ENCODE measurements at regions not wholly inside any gene's neighbourhood (a gene's known extent, or its start where the extent isn't known, plus 50 kb on each side); places are given as distances from the start of the nearest gene placed in this dataset.
"Not testable (repeated sequence)": the region's sequence is repeated elsewhere in the genome, so short reads cannot be mapped to it uniquely, and the experiment has no call there.

GRCh38 chr20:11165789-11166188 lies 492.0 kb upstream of the JAG1 start:
- no peaks in the 10 kb centered on the region for H3K27me3 Mint-ChIP-seq
- peaks cover 3% of the 10 kb centered on the region for H3K9me3 Mint-ChIP-seq
- H3K27ac Mint-ChIP-seq = no peak overlapping the region
- H3K36me3 Mint-ChIP-seq (ENCODE audit: low read depth) = no peaks in the 10 kb centered on the region
- intact Hi-C loops (cut with micrococcal nuclease) = no loop called here
- no peak overlapping the region for H3K4me3 Mint-ChIP-seq
- no peaks in the 10 kb centered on the region for H3K4me1 Mint-ChIP-seq
- no peak for DNase-seq

GRCh38 chr20:11166712-11167111 lies 492.9 kb upstream of the JAG1 start:
- Mint-ChIP-seq H3K9me3 (peaks cover 3% of the 10 kb centered on the region), H3K4me3 (no peak overlapping the region), H3K36me3 (ENCODE audit: low read depth) (no peaks in the 10 kb centered on the region), H3K4me1 (no peaks in the 10 kb centered on the region), H3K27me3 (no peaks in the 10 kb centered on the region), H3K27ac (no peak overlapping the region)
- intact Hi-C loops (cut with micrococcal nuclease) = no loop called here
- no peak for DNase-seq

- no peak for DNase-seq
- H3K9me3 Mint-ChIP-seq = peaks cover 3% of the 10 kb centered on the region
- intact Hi-C loops (cut with micrococcal nuclease) = no loop called here
Measured at GRCh38 chr20:11168026-11168425, 494.2 kb upstream of the JAG1 start.

GRCh38 chr20:11170025-11170424 lies 496.2 kb upstream of the JAG1 start:
- H3K4me3 Mint-ChIP-seq = no peak overlapping the region
- DNase-seq = no peak
- H3K36me3 Mint-ChIP-seq (ENCODE audit: low read depth) = no peaks in the 10 kb centered on the region
- H3K27me3 Mint-ChIP-seq = no peaks in the 10 kb centered on the region
- no peaks in the 10 kb centered on the region for H3K4me1 Mint-ChIP-seq
- no peak overlapping the region for H3K27ac Mint-ChIP-seq
- no peaks in the 10 kb centered on the region for H3K9me3 Mint-ChIP-seq
- intact Hi-C loops (cut with micrococcal nuclease) = no loop called here

More at GRCh38 chr20:11168026-11168425, 494.2 kb upstream of the JAG1 start:
- H3K27me3 Mint-ChIP-seq = no peaks in the 10 kb centered on the region
- no peaks in the 10 kb centered on the region for H3K36me3 Mint-ChIP-seq (ENCODE audit: low read depth)
- no peak overlapping the region for H3K27ac Mint-ChIP-seq
- no peak overlapping the region for H3K4me3 Mint-ChIP-seq
- no peaks in the 10 kb centered on the region for H3K4me1 Mint-ChIP-seq

GRCh38 chr20:11170565-11170964 lies 496.8 kb upstream of the JAG1 start:
- H3K36me3 Mint-ChIP-seq (ENCODE audit: low read depth) = no peaks in the 10 kb centered on the region
- no peak overlapping the region for H3K4me3 Mint-ChIP-seq
- no peak overlapping the region for H3K27ac Mint-ChIP-seq
- no peak for DNase-seq
- H3K9me3 Mint-ChIP-seq = no peaks in the 10 kb centered on the region
- intact Hi-C loops (cut with micrococcal nuclease) = no loop called here
- no peaks in the 10 kb centered on the region for H3K27me3 Mint-ChIP-seq
- H3K4me1 Mint-ChIP-seq = no peaks in the 10 kb centered on the region

GRCh38 chr20:11172881-11173280 lies 499.1 kb upstream of the JAG1 start:
- Mint-ChIP-seq H3K27ac (no peak overlapping the region), H3K27me3 (no peaks in the 10 kb centered on the region), H3K4me1 (no peaks in the 10 kb centered on the region), H3K4me3 (no peak overlapping the region), H3K9me3 (no peaks in the 10 kb centered on the region), H3K36me3 (ENCODE audit: low read depth) (no peaks in the 10 kb centered on the region)
- intact Hi-C loops (cut with micrococcal nuclease) = no loop called here
- no peak for DNase-seq

- Mint-ChIP-seq H3K27ac (no peak overlapping the region), H3K36me3 (ENCODE audit: low read depth) (no peaks in the 10 kb centered on the region), H3K4me3 (no peak overlapping the region), H3K4me1 (no peaks in the 10 kb centered on the region), H3K27me3 (no peaks in the 10 kb centered on the region), H3K9me3 (no peaks in the 10 kb centered on the region)
- DNase-seq = no peak
- intact Hi-C loops (cut with micrococcal nuclease) = no loop called here
Measured at GRCh38 chr20:11173916-11174315, 500.1 kb upstream of the JAG1 start.

GRCh38 chr20:11174861-11175260 lies 501.1 kb upstream of the JAG1 start:
- H3K9me3 Mint-ChIP-seq = no peaks in the 10 kb centered on the region
- H3K4me1 Mint-ChIP-seq = no peaks in the 10 kb centered on the region
- no peak overlapping the region for H3K27ac Mint-ChIP-seq
- no peaks in the 10 kb centered on the region for H3K36me3 Mint-ChIP-seq (ENCODE audit: low read depth)
- H3K27me3 Mint-ChIP-seq = no peaks in the 10 kb centered on the region
- no peak overlapping the region for H3K4me3 Mint-ChIP-seq
- DNase-seq = no peak
- intact Hi-C loops (cut with micrococcal nuclease) = no loop called here

GRCh38 chr20:11176431-11176830 lies 502.6 kb upstream of the JAG1 start:
- no peaks in the 10 kb centered on the region for H3K27me3 Mint-ChIP-seq
- H3K9me3 Mint-ChIP-seq = no peaks in the 10 kb centered on the region
- no peaks in the 10 kb centered on the region for H3K36me3 Mint-ChIP-seq (ENCODE audit: low read depth)

GRCh38 chr20:11178946-11179654 lies 505.3 kb upstream of the JAG1 start:
- Mint-ChIP-seq H3K9me3 (no peaks in the 10 kb centered on the region), H3K4me1 (no peaks in the 10 kb centered on the region), H3K27ac (no peak overlapping the region), H3K36me3 (ENCODE audit: low read depth) (no peaks in the 10 kb centered on the region), H3K4me3 (no peak overlapping the region), H3K27me3 (no peaks in the 10 kb centered on the region)
- intact Hi-C loops (cut with micrococcal nuclease) = no loop called here
- DNase-seq = no peak

More at GRCh38 chr20:11176431-11176830, 502.6 kb upstream of the JAG1 start:
- intact Hi-C loops (cut with micrococcal nuclease) = no loop called here
- Mint-ChIP-seq H3K4me1 (no peaks in the 10 kb centered on the region), H3K4me3 (no peak overlapping the region), H3K27ac (no peak overlapping the region)
- DNase-seq = no peak

GRCh38 chr20:11180186-11180585 lies 506.4 kb upstream of the JAG1 start:
- Mint-ChIP-seq H3K27ac (no peak overlapping the region), H3K27me3 (no peaks in the 10 kb centered on the region), H3K9me3 (peaks cover 6% of the 10 kb centered on the region), H3K36me3 (ENCODE audit: low read depth) (no peaks in the 10 kb centered on the region), H3K4me3 (no peak overlapping the region), H3K4me1 (no peaks in the 10 kb centered on the region)
- intact Hi-C loops (cut with micrococcal nuclease) = no loop called here
- DNase-seq = no peak

- H3K4me1 Mint-ChIP-seq; H3K27me3 Mint-ChIP-seq; DNase-seq; H3K27ac Mint-ChIP-seq; H3K9me3 Mint-ChIP-seq; intact Hi-C loops (cut with micrococcal nuclease); H3K4me3 Mint-ChIP-seq; H3K36me3 Mint-ChIP-seq (ENCODE audit: low read depth): not testable (repeated sequence)
Measured at GRCh38 chr20:11181129-11181528, 507.3 kb upstream of the JAG1 start.

- Mint-ChIP-seq H3K4me1 (no peaks in the 10 kb centered on the region), H3K27me3 (no peaks in the 10 kb centered on the region), H3K27ac (no peak overlapping the region), H3K36me3 (ENCODE audit: low read depth) (no peaks in the 10 kb centered on the region), H3K4me3 (no peak overlapping the region), H3K9me3 (peaks cover 6% of the 10 kb centered on the region)
- DNase-seq = no peak
- intact Hi-C loops (cut with micrococcal nuclease) = no loop called here
Measured at GRCh38 chr20:11181966-11182365, 508.2 kb upstream of the JAG1 start.

GRCh38 chr20:11182720-11183119 lies 508.9 kb upstream of the JAG1 start:
- Mint-ChIP-seq H3K36me3 (ENCODE audit: low read depth) (no peaks in the 10 kb centered on the region), H3K9me3 (peaks cover 6% of the 10 kb centered on the region), H3K4me3 (no peak overlapping the region), H3K27ac (no peak overlapping the region), H3K27me3 (no peaks in the 10 kb centered on the region), H3K4me1 (no peaks in the 10 kb centered on the region)
- intact Hi-C loops (cut with micrococcal nuclease) = no loop called here
- DNase-seq = no peak
